GM12873 (cell line): ENCODE measurements at regions not wholly inside any gene's neighbourhood (a gene's known extent, or its start where the extent isn't known, plus 50 kb on each side); places are given as distances from the start of the nearest gene placed in this dataset.

Experiments used
- CTCF ChIP-seq: IDR thresholded peaks from 2 replicates; pipeline ENCODE4 v1.5.1; 2012; ENCODE audit warnings: low read depth, mild to moderate bottlenecking, moderate library complexity, low read length, control low read depth; ENCODE audit not compliant: insufficient read depth; ENCODE audit errors: missing control alignments

GRCh38 chr10:94150541-94151184 lies 156.9 kb downstream of the PLCE1 start:
- no peak for TF ChIP-seq CTCF

DNA sequence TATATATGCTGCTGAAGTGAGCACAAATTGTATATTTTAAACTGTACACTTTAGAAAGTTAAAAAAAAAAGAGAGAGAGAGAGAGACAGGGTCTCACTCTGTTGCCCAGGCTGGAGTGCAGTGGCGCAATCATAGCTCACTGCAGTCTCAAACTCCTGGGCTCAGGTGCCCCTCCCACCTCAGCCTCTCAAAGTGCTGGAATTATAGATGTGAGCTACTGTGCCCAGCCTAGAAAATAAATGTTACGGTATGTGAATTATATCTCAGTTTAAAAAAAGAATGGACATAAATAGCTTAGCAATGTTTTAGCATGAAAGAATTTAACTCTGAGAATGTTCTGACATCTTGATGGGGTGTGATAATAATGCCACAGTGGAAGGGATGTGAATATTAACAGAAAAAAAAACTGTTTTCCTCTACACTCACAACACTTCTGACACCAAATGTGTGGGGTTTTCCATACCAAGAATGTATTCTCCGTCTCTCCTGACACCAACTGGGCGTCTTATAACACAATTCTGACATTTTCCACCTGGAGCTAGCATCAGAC lies 162.1 kb downstream of the PLCE1 start:
- no peak for TF ChIP-seq CTCF

DNA sequence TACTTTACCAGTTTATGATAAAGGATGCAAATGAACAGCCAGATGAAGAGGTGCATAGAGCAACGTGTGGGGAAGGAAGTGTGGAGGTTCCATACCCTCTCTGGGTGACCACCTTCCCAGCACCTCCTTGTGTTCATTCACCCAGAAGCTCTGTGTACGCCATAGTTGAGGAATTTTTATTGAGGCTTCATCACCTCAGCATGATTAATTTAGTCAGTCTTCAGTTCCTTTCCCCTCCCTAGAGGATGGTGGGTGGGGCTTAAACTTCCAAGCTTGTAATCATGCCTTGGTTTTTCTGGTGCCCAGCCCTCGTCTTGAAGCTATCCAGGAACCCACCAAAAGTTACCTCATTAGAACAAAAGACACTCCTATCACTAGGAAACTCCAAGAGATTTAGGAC lies 162.7 kb downstream of the PLCE1 start:
- no peak for TF ChIP-seq CTCF

DNA sequence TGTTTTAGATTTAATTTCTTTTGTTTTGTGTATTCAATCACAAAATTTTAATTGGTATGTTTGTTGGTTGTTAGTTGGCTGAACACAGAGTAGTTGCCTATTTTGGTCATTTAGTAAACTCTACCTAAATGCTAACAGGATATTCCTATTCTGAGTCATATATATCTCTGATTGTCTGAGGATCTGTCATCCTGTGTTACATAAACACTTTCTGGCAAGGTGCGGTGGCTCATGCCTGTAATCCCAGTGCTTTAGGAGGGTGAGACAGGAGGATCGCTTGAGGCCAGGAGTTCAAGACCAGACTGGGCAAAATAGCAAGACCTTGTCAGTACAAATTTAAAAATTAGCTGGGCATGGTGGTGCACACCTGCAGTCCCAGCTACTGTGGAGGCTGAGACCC lies 178.6 kb downstream of the PLCE1 start:
- no peak for TF ChIP-seq CTCF

GRCh38 chr10:94173594-94173993 lies 179.9 kb downstream of the PLCE1 start:
- no peak for TF ChIP-seq CTCF

DNA sequence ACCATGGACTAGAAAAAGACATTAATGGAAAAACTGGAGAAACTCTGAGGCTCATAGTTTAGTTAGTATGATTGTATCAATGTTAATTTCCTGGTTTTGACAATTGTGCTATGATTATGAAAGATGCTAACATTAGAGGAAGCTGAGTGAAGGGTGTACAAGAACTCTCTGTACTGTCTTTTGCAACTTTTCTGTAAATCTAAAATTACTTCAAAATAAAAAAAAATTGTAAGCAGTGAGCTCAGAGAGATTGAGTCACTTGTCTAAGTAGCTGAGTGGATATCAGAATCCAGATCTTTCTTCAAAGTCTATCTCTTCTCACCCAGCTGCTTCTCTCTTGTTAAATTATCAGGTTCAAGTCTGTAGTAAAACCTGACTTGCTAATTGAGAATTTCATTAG lies 181.1 kb downstream of the PLCE1 start:
- TF ChIP-seq CTCF = no peak

GRCh38 chr10:94178475-94179253 lies 184.1 kb downstream of the NOC3L start:
- no peak for TF ChIP-seq CTCF
